Panc1 (cell line): ENCODE measurements at regions not wholly inside any gene's neighbourhood (a gene's known extent, or its start where the extent isn't known, plus 50 kb on each side); places are given as distances from the start of the nearest gene placed in this dataset.

Experiments used
- ATAC-seq: fragments of 200-7000 bp; cut with Tn5 transposase; 2 replicates; pipeline ENCODE4 v1.9.1; 2020; ENCODE audit warnings: mild to moderate bottlenecking, moderate library complexity
- BruUV-seq: library from RNA; stranded (reverse); fragments of 400-500 nt; replicated peaks from 2 replicates; lab custom pipeline; 2021; lab: Mats Ljungman, UMichigan
- CTCF ChIA-PET: fragments of 300-600 bp; sonication (Branson Sonifier 250); formaldehyde crosslinking; loops from one replicate; lab custom pipeline; 2022; ENCODE audit warnings: antibody characterized with exemption; lab: Charles Lee
- POLR2A ChIA-PET: fragments of 300-600 bp; sonication (Branson Sonifier 250); formaldehyde crosslinking; loops from one replicate; lab custom pipeline; 2022; ENCODE audit warnings: antibody characterized with exemption; lab: Charles Lee
- DNase-seq: peaks from one replicate; pipeline ENCODE4 v3.0.0-alpha.2; 2010; ENCODE audit warnings: low read depth, low spot score
- H3K27ac ChIP-seq: 2 replicates; pipeline ENCODE4 v1.5.1; 2011; ENCODE audit warnings: mild to moderate bottlenecking, low read length, inconsistent platforms
- H3K27me3 ChIP-seq: fragments of 200-500 bp; sonication (Bioruptor generic); 2 replicates; pipeline ENCODE4 v1.6.0; 2014; ENCODE audit warnings: low read length, inconsistent platforms; ENCODE audit not compliant: control insufficient read depth, insufficient read depth
- H3K36me3 ChIP-seq: fragments of 200-500 bp; sonication (Bioruptor generic); 2 replicates; pipeline ENCODE4 v1.5.1; 2014; ENCODE audit warnings: inconsistent platforms, mild to moderate bottlenecking, low read length, moderate library complexity; ENCODE audit not compliant: control insufficient read depth, insufficient read depth
- H3K4me1 ChIP-seq: 2 replicates; pipeline ENCODE4 v1.5.1; 2011; ENCODE audit warnings: inconsistent platforms, mild to moderate bottlenecking, low read length, moderate library complexity; ENCODE audit not compliant: control insufficient read depth, insufficient read depth
- H3K4me3 ChIP-seq, 2 experiments: 2 replicates each; pipeline ENCODE4 v1.5.1; 2011 to 2012; ENCODE audit warnings: low read depth in 2 of 2, low read length in 2 of 2, mild to moderate bottlenecking in 2 of 2, inconsistent platforms in 1 of 2, moderate library complexity in 1 of 2
- H3K9me3 ChIP-seq: fragments of 200-500 bp; sonication (Bioruptor generic); 2 replicates; pipeline ENCODE4 v1.5.1; 2014; ENCODE audit warnings: low read depth, mild to moderate bottlenecking, inconsistent platforms, low read length, moderate library complexity; ENCODE audit not compliant: control insufficient read depth, insufficient read depth
- POLR2AphosphoS5 ChIP-seq: IDR thresholded peaks from 2 replicates; pipeline ENCODE4 v1.6.1; 2012; ENCODE audit warnings: mild to moderate bottlenecking, low read depth, low read length, moderate library complexity
- SIN3A ChIP-seq: IDR thresholded peaks from 2 replicates; pipeline ENCODE4 v1.6.1; 2012; ENCODE audit warnings: low read depth, mild to moderate bottlenecking, low read length, moderate library complexity, borderline replicate concordance; ENCODE audit not compliant: insufficient read depth
- TCF7L2 ChIP-seq: IDR thresholded peaks from 2 replicates; pipeline ENCODE4 v1.6.1; 2011; ENCODE audit warnings: mild to moderate bottlenecking, low read depth, low read length, inconsistent platforms
- in situ Hi-C: cut with HindIII; loops from 2 replicates; pipeline ENCODE4 v1.10.0; 2016; ENCODE audit warnings: low sequenced_read_pairs, low pct_unique_long_range_greater_than_20kb
- intact Hi-C: fragments of 100-400 bp; cut with micrococcal nuclease; formaldehyde crosslinking; loops from one replicate; pipeline ENCODE4 v1.10.0; 2022; ENCODE audit not compliant: unreplicated experiment
- TF ChIP-seq, protein P1 (sequence below): fragments of 450-650 bp; IDR thresholded peaks from 2 replicates; pipeline ENCODE4 v1.5.1; 2017; ENCODE audit warnings: mild to moderate bottlenecking
- TF ChIP-seq, protein P2 (sequence below), 2 experiments: IDR thresholded peaks; 2 replicates each; pipeline ENCODE4 v1.6.1; 2011 to 2012; ENCODE audit warnings: low read depth in 2 of 2, control low read depth in 1 of 2, low read length in 1 of 2, mild to moderate bottlenecking in 1 of 2, moderate library complexity in 1 of 2; ENCODE audit not compliant: insufficient read depth in 1 of 2

DNA sequence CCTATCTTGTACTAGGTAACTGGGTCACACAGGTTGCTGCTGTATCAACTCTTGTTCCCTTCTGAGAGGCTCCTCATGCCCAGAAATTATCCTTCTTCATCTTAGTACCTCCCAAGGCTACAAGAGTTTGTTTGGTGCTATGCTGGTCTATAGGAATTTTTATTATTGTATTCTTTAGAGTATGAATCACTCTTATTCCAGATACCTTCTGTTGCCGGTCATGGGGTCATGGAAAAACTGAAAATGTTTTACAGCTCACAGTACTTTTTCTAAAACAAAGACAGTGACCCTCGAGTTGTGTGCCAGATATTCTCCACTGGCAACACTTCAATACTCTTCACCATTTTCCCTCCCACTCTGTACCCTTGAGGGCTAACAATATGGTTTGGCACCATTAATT lies 1598.0 kb upstream of the TMEM132C start:
- Histone ChIP-seq H3K4me1 (no peaks in the 10 kb centered on the region), H3K9me3 (no peaks in the 10 kb centered on the region), H3K27me3 (no peaks in the 10 kb centered on the region), H3K36me3 (no peaks in the 10 kb centered on the region), H3K4me3 (no peak overlapping the region), H3K27ac (no peak overlapping the region)
- DNase-seq = no peak
- intact Hi-C loops = no loop called here
- no peak for TF ChIP-seq SIN3A
- TF ChIP-seq, protein P1, sequence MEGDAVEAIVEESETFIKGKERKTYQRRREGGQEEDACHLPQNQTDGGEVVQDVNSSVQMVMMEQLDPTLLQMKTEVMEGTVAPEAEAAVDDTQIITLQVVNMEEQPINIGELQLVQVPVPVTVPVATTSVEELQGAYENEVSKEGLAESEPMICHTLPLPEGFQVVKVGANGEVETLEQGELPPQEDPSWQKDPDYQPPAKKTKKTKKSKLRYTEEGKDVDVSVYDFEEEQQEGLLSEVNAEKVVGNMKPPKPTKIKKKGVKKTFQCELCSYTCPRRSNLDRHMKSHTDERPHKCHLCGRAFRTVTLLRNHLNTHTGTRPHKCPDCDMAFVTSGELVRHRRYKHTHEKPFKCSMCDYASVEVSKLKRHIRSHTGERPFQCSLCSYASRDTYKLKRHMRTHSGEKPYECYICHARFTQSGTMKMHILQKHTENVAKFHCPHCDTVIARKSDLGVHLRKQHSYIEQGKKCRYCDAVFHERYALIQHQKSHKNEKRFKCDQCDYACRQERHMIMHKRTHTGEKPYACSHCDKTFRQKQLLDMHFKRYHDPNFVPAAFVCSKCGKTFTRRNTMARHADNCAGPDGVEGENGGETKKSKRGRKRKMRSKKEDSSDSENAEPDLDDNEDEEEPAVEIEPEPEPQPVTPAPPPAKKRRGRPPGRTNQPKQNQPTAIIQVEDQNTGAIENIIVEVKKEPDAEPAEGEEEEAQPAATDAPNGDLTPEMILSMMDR = no peak
- TF ChIP-seq, protein P2, sequence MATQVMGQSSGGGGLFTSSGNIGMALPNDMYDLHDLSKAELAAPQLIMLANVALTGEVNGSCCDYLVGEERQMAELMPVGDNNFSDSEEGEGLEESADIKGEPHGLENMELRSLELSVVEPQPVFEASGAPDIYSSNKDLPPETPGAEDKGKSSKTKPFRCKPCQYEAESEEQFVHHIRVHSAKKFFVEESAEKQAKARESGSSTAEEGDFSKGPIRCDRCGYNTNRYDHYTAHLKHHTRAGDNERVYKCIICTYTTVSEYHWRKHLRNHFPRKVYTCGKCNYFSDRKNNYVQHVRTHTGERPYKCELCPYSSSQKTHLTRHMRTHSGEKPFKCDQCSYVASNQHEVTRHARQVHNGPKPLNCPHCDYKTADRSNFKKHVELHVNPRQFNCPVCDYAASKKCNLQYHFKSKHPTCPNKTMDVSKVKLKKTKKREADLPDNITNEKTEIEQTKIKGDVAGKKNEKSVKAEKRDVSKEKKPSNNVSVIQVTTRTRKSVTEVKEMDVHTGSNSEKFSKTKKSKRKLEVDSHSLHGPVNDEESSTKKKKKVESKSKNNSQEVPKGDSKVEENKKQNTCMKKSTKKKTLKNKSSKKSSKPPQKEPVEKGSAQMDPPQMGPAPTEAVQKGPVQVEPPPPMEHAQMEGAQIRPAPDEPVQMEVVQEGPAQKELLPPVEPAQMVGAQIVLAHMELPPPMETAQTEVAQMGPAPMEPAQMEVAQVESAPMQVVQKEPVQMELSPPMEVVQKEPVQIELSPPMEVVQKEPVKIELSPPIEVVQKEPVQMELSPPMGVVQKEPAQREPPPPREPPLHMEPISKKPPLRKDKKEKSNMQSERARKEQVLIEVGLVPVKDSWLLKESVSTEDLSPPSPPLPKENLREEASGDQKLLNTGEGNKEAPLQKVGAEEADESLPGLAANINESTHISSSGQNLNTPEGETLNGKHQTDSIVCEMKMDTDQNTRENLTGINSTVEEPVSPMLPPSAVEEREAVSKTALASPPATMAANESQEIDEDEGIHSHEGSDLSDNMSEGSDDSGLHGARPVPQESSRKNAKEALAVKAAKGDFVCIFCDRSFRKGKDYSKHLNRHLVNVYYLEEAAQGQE (IDR thresholded peaks at IDR 0.05; ENCODE audit: insufficient read depth in 1 of 2, low read depth in 2 of 2, low read length in 1 of 2) = no peak
- no peak for TF ChIP-seq POLR2AphosphoS5
- TF ChIP-seq TCF7L2 = no peak
- CTCF ChIA-PET = no interaction called here
- in situ Hi-C loops = no loop called here
- POLR2A ChIA-PET = no interaction called here
- BruUV-seq = no TSS peak
- ATAC-seq = no peak

DNA sequence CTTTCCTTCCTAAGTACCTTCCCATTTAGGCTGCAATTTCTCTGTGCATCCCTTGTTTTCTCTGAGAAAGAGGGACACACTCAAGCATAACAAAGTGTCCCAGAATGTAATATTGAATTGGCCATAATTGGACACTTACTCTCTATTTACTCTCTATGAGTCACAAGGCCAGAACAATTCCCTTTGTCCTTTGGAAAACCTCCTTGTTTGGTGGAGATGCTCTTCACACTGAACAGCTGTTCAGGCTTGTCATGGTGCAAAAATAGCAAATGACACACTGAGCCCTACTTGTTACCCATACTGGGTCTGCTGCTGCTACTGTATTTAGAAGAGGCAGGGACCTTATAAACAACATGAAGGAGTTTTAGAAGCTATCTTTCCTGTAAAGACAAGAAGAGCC lies 1590.5 kb upstream of the TMEM132C start:
- no peak for ATAC-seq
- ChIA-PET POLR2A (no interaction called here), CTCF (no interaction called here)
- no peaks in the 10 kb centered on the region for H3K36me3 ChIP-seq
- no peaks in the 10 kb centered on the region for H3K27me3 ChIP-seq
- TF ChIP-seq, protein P1 = no peak
- TF ChIP-seq TCF7L2 = no peak
- TF ChIP-seq SIN3A = no peak
- no peak for TF ChIP-seq POLR2AphosphoS5
- TF ChIP-seq, protein P2 (IDR thresholded peaks at IDR 0.05; ENCODE audit: insufficient read depth in 1 of 2, low read depth in 2 of 2, low read length in 1 of 2) = no peak
- no peak overlapping the region for H3K4me3 ChIP-seq
- intact Hi-C loops = no loop called here
- in situ Hi-C loops = no loop called here
- no peaks in the 10 kb centered on the region for H3K4me1 ChIP-seq
- no peak overlapping the region for H3K27ac ChIP-seq
- no peaks in the 10 kb centered on the region for H3K9me3 ChIP-seq
- DNase-seq = no peak
- BruUV-seq = no TSS peak
